ENCODE measurements at regions not wholly inside any gene's neighbourhood (a gene's known extent, or its start where the extent isn't known, plus 50 kb on each side); places are given as distances from the start of the nearest gene placed in this dataset.
A peak's percentile ranks its signal among the peaks of the same experiment; 100 is the strongest.
"Not testable (repeated sequence)": the region's sequence is repeated elsewhere in the genome, so short reads cannot be mapped to it uniquely, and the experiment has no call there.

GRCh38 chr12:107581619-107582015, 104.0 kb upstream of the PWP1 start:
- DNase-seq (ENCODE audit: low spot score) = no peak

GRCh38 chr12:107583551-107583950, 102.0 kb upstream of the PWP1 start:
- DNase-seq (ENCODE audit: low spot score) = no peak

- no peak for DNase-seq (ENCODE audit: low spot score)
Measured at GRCh38 chr12:107584563-107584962, 101.0 kb upstream of the PWP1 start.

GRCh38 chr12:107586256-107586970, 99.2 kb upstream of the PWP1 start:
- DNase-seq (ENCODE audit: low spot score) = no peak

GRCh38 chr12:107590413-107590812, 95.2 kb upstream of the PWP1 start:
- no peak for DNase-seq (ENCODE audit: low spot score)

GRCh38 chr12:107590814-107591375, 94.7 kb upstream of the PWP1 start:
- DNase-seq (ENCODE audit: low spot score) = no peak

GRCh38 chr12:107593713-107594381, 91.8 kb upstream of the PWP1 start:
- DNase-seq (ENCODE audit: low spot score) = peak; percentile 13

GRCh38 chr12:107594995-107595394, 90.6 kb upstream of the PWP1 start:
- no peak for DNase-seq (ENCODE audit: low spot score)

- DNase-seq (ENCODE audit: low spot score) = no peak
Measured at GRCh38 chr12:107597695-107598410, 87.7 kb upstream of the PWP1 start.

GRCh38 chr12:107598906-107599305, 86.7 kb upstream of the PWP1 start:
- no peak for DNase-seq (ENCODE audit: low spot score)

- no peak for DNase-seq (ENCODE audit: low spot score)
Measured at GRCh38 chr12:107600581-107601144, 84.9 kb upstream of the PWP1 start.

GRCh38 chr12:107602446-107602845, 83.2 kb upstream of the PWP1 start:
- DNase-seq (ENCODE audit: low spot score) = no peak

- DNase-seq (ENCODE audit: low spot score) = no peak
Measured at GRCh38 chr12:107605293-107605692, 80.3 kb upstream of the PWP1 start.

- DNase-seq (ENCODE audit: low spot score) = peak; percentile 77
Measured at GRCh38 chr12:107607464-107608392, 77.9 kb upstream of the PWP1 start.

- DNase-seq (ENCODE audit: low spot score) = not testable (repeated sequence)
Measured at GRCh38 chr12:107608779-107609178, 76.8 kb upstream of the PWP1 start.

- DNase-seq (ENCODE audit: low spot score) = peak; percentile 60
Measured at GRCh38 chr12:107610021-107610859, 75.4 kb upstream of the PWP1 start.

- DNase-seq (ENCODE audit: low spot score) = no peak
Measured at GRCh38 chr12:107612508-107612907, 73.1 kb upstream of the PWP1 start.

- DNase-seq (ENCODE audit: low spot score) = no peak
Measured at GRCh38 chr12:107616941-107617340, 68.7 kb upstream of the PWP1 start.

- DNase-seq (ENCODE audit: low spot score) = no peak
Measured at GRCh38 chr12:107618106-107618505, 67.5 kb upstream of the PWP1 start.

GRCh38 chr12:107619831-107620230, 65.8 kb upstream of the PWP1 start:
- no peak for DNase-seq (ENCODE audit: low spot score)

Data from SK-N-DZ (cell line).